Effector CD4-positive, alpha-beta T cell (primary cell): ENCODE measurements at regions not wholly inside any gene's neighbourhood (a gene's known extent, or its start where the extent isn't known, plus 50 kb on each side); places are given as distances from the start of the nearest gene placed in this dataset.

Source experiments
- DNase-seq: peaks from one replicate; pipeline ENCODE4 v3.0.0-alpha.2; 2020

- no peak for DNase-seq
These were observed 164.5 kb upstream of the TPM1 start for GRCh38 chr15:62878070-62878469.

GRCh38 chr15:62879770-62880169 lies 162.8 kb upstream of the TPM1 start:
- no peak for DNase-seq

- no peak for DNase-seq
These were observed 162.3 kb upstream of the TPM1 start for GRCh38 chr15:62880278-62880677.

GRCh38 chr15:62881056-62881455 lies 161.5 kb upstream of the TPM1 start:
- DNase-seq, result no peak

- no peak for DNase-seq
These were observed 158.5 kb upstream of the TPM1 start for GRCh38 chr15:62883938-62884479.

GRCh38 chr15:62886431-62887071 lies 156.0 kb upstream of the TPM1 start:
- no peak for DNase-seq

GRCh38 chr15:62887113-62887570 lies 155.4 kb upstream of the TPM1 start:
- no peak for DNase-seq

GRCh38 chr15:62888623-62889022 lies 153.9 kb upstream of the TPM1 start:
- DNase-seq, result no peak

GRCh38 chr15:62889141-62889661 lies 153.3 kb upstream of the TPM1 start:
- no peak for DNase-seq

- DNase-seq, result no peak
These were observed 152.6 kb upstream of the TPM1 start for GRCh38 chr15:62889734-62890505.

GRCh38 chr15:62894322-62895085 lies 148.0 kb upstream of the TPM1 start:
- no peak for DNase-seq

GRCh38 chr15:62895139-62895866 lies 147.2 kb upstream of the TPM1 start:
- DNase-seq, result no peak

GRCh38 chr15:62895905-62896316 lies 146.6 kb upstream of the TPM1 start:
- no peak for DNase-seq

- no peak for DNase-seq
These were observed 146.1 kb upstream of the TPM1 start for GRCh38 chr15:62896380-62896866.

- no peak for DNase-seq
These were observed 145.5 kb upstream of the TPM1 start for GRCh38 chr15:62896969-62897486.

- no peak for DNase-seq
These were observed 144.9 kb upstream of the TPM1 start for GRCh38 chr15:62897634-62898033.

- DNase-seq, result no peak
These were observed 143.5 kb upstream of the TPM1 start for GRCh38 chr15:62899090-62899493.

- DNase-seq, result no peak
These were observed 142.3 kb upstream of the TPM1 start for GRCh38 chr15:62900071-62900802.

GRCh38 chr15:62901087-62901486 lies 141.5 kb upstream of the TPM1 start:
- no peak for DNase-seq

GRCh38 chr15:62901909-62902546 lies 140.5 kb upstream of the TPM1 start:
- DNase-seq, result no peak

GRCh38 chr15:62902821-62903220 lies 139.7 kb upstream of the TPM1 start:
- DNase-seq, result no peak
